MCF 10A (cell line): ENCODE measurements at regions not wholly inside any gene's neighbourhood (a gene's known extent, or its start where the extent isn't known, plus 50 kb on each side); places are given as distances from the start of the nearest gene placed in this dataset.

Experiments
- BruUV-seq: library from RNA; stranded (reverse); fragments of 400-500 nt; replicated peaks from 2 replicates; lab custom pipeline; 2021; lab: Mats Ljungman, UMichigan
- CTCF ChIA-PET: fragments of 300-600 bp; sonication (Branson Sonifier 250); formaldehyde crosslinking; extraction: SDS; loops from one replicate; lab custom pipeline; 2021; ENCODE audit warnings: antibody characterized with exemption, inconsistent platforms; lab: Yijun Ruan, JAX
- POLR2A ChIA-PET: fragments of 300-600, 350-650 bp; sonication (Branson Sonifier 250); formaldehyde crosslinking; extraction: SDS; loops from one replicate; lab custom pipeline; 2020; ENCODE audit warnings: antibody characterized with exemption, inconsistent platforms; lab: Yijun Ruan, JAX
- DNase-seq: peaks from one replicate; pipeline ENCODE4 v3.0.0-alpha.2; 2018; ENCODE audit not compliant: unreplicated experiment
- H3K27ac Mint-ChIP-seq: one replicate; pipeline ENCODE4 v1.8.0; 2022; ENCODE audit warnings: mild to moderate bottlenecking, low read depth, mixed read lengths; ENCODE audit not compliant: unreplicated experiment
- H3K27me3 Mint-ChIP-seq: one replicate; pipeline ENCODE4 v1.8.0; 2022; ENCODE audit warnings: mixed read lengths; ENCODE audit not compliant: insufficient read depth, unreplicated experiment
- H3K36me3 Mint-ChIP-seq: one replicate; pipeline ENCODE4 v1.8.0; 2022; ENCODE audit warnings: mild to moderate bottlenecking, moderate library complexity, mixed read lengths; ENCODE audit not compliant: insufficient read depth, unreplicated experiment
- H3K4me1 Mint-ChIP-seq: one replicate; pipeline ENCODE4 v1.8.0; 2022; ENCODE audit warnings: mixed read lengths; ENCODE audit not compliant: insufficient read depth, unreplicated experiment
- H3K4me3 Mint-ChIP-seq: one replicate; pipeline ENCODE4 v1.8.0; 2022; ENCODE audit warnings: mild to moderate bottlenecking, moderate library complexity, mixed read lengths; ENCODE audit not compliant: unreplicated experiment
- H3K9me3 Mint-ChIP-seq: one replicate; pipeline ENCODE4 v1.8.0; 2022; ENCODE audit warnings: mixed read lengths; ENCODE audit not compliant: unreplicated experiment
- CTCF ChIP-seq: fragments of 200-600 bp; IDR thresholded peaks from one replicate; pipeline ENCODE4 v1.8.0; 2022; ENCODE audit warnings: antibody characterized with exemption, mild to moderate bottlenecking; ENCODE audit not compliant: unreplicated experiment
- intact Hi-C: fragments of 100-400 bp; cut with micrococcal nuclease; formaldehyde crosslinking; loops from 2 replicates; pipeline ENCODE4 v1.14.1; 2022

GRCh38 chr4:3645711-3646679 lies 113.8 kb upstream of the LRPAP1 start:
- no peak for TF ChIP-seq CTCF
- no peak overlapping the region for H3K27ac Mint-ChIP-seq
- H3K36me3 Mint-ChIP-seq = no peaks in the 10 kb centered on the region
- no peaks in the 10 kb centered on the region for H3K9me3 Mint-ChIP-seq
- CTCF ChIA-PET = no interaction called here
- no peaks in the 10 kb centered on the region for H3K4me1 Mint-ChIP-seq
- no TSS peak for BruUV-seq
- H3K27me3 Mint-ChIP-seq = peaks cover 48% of the 10 kb centered on the region
- POLR2A ChIA-PET = no interaction called here
- intact Hi-C loops = no loop called here
- no peak for DNase-seq
- no peak overlapping the region for H3K4me3 Mint-ChIP-seq

GRCh38 chr4:3644849-3645627 lies 112.8 kb upstream of the LRPAP1 start:
- no TSS peak for BruUV-seq
- no peaks in the 10 kb centered on the region for H3K36me3 Mint-ChIP-seq
- no peak overlapping the region for H3K4me3 Mint-ChIP-seq
- peaks cover 48% of the 10 kb centered on the region for H3K27me3 Mint-ChIP-seq
- H3K4me1 Mint-ChIP-seq = no peaks in the 10 kb centered on the region
- H3K27ac Mint-ChIP-seq = no peak overlapping the region
- intact Hi-C loops = no loop called here
- TF ChIP-seq CTCF = no peak
- CTCF ChIA-PET = no interaction called here
- H3K9me3 Mint-ChIP-seq = no peaks in the 10 kb centered on the region
- POLR2A ChIA-PET = no interaction called here
- peak; percentile 33 for DNase-seq

- no peak for DNase-seq
- ChIA-PET POLR2A (no interaction called here), CTCF (no interaction called here)
- peaks cover 48% of the 10 kb centered on the region for H3K27me3 Mint-ChIP-seq
- H3K36me3 Mint-ChIP-seq = no peaks in the 10 kb centered on the region
- H3K27ac Mint-ChIP-seq = no peak overlapping the region
- intact Hi-C loops = no loop called here
- no TSS peak for BruUV-seq
- TF ChIP-seq CTCF = no peak
- no peaks in the 10 kb centered on the region for H3K9me3 Mint-ChIP-seq
- no peak overlapping the region for H3K4me3 Mint-ChIP-seq
- H3K4me1 Mint-ChIP-seq = no peaks in the 10 kb centered on the region
Measured at GRCh38 chr4:3643518-3644433, 111.6 kb upstream of the LRPAP1 start.
